CD4-positive, CD25-positive, alpha-beta regulatory T cell (primary cell): ENCODE measurements at regions not wholly inside any gene's neighbourhood (a gene's known extent, or its start where the extent isn't known, plus 50 kb on each side); places are given as distances from the start of the nearest gene placed in this dataset.
"Not testable (repeated sequence)": the region's sequence is repeated elsewhere in the genome, so short reads cannot be mapped to it uniquely, and the experiment has no call there.

Source experiments
- ATAC-seq, 2 donors: fragments of 150-1000 bp; cut with Tn5 transposase; one replicate each; pipeline ENCODE4 v1.10.0; 2021; ENCODE audit warnings: low read depth in 2 of 2, moderate number of reproducible peaks in 2 of 2, moderate library complexity in 1 of 2
- DNase-seq, 3 donors: peaks; one replicate each; pipeline versions ENCODE4 v3.0.0 to v3.0.0-alpha.2; 2012 to 2022; ENCODE audit warnings: mixed read lengths in 1 of 3
- H3K27ac ChIP-seq: one replicate; pipeline ENCODE4 v1.7.0; 2013; ENCODE audit warnings: mild to moderate bottlenecking, low read length; ENCODE audit not compliant: insufficient read depth, poor library complexity, severe bottlenecking
- H3K27me3 ChIP-seq: one replicate; pipeline ENCODE4 v1.7.0; 2013; ENCODE audit warnings: low read length; ENCODE audit not compliant: control insufficient read depth, insufficient read depth
- H3K36me3 ChIP-seq: one replicate; pipeline ENCODE4 v1.7.0; 2013; ENCODE audit warnings: mild to moderate bottlenecking, low read length, moderate library complexity; ENCODE audit not compliant: control insufficient read depth, insufficient read depth
- H3K4me1 ChIP-seq: 2 replicates; pipeline ENCODE4 v1.7.0; 2013; ENCODE audit warnings: mild to moderate bottlenecking, low read length; ENCODE audit not compliant: insufficient read depth, control insufficient read depth, poor library complexity, severe bottlenecking
- H3K4me3 ChIP-seq: one replicate; pipeline ENCODE4 v1.7.0; 2013; ENCODE audit warnings: low read depth, mild to moderate bottlenecking, low read length, moderate library complexity
- H3K9me3 ChIP-seq, 2 experiments: 1 replicate in 1 of 2; 2 replicates in 1 of 2; pipeline ENCODE4 v1.7.0; 2013; ENCODE audit warnings: low read length in 2 of 2, mild to moderate bottlenecking in 1 of 2, moderate library complexity in 1 of 2; ENCODE audit not compliant: control insufficient read depth in 2 of 2
- H3K27ac Mint-ChIP-seq, 3 donors: one replicate each; pipeline ENCODE4 v1.8.0; 2020 to 2022; ENCODE audit warnings: mild to moderate bottlenecking in 3 of 3, mixed read lengths in 3 of 3, moderate library complexity in 2 of 3
- H3K27me3 Mint-ChIP-seq: one replicate; pipeline ENCODE4 v1.8.0; 2022; ENCODE audit warnings: mild to moderate bottlenecking, mixed read lengths
- H3K36me3 Mint-ChIP-seq: one replicate; pipeline ENCODE4 v1.8.0; 2020; ENCODE audit warnings: mixed read lengths
- H3K4me1 Mint-ChIP-seq, 4 donors: one replicate each; pipeline ENCODE4 v1.8.0; 2020 to 2022; ENCODE audit warnings: mixed read lengths in 4 of 4, mild to moderate bottlenecking in 1 of 4
- H3K4me3 Mint-ChIP-seq, 4 donors: one replicate each; pipeline ENCODE4 v1.8.0; 2020 to 2022; ENCODE audit warnings: mild to moderate bottlenecking in 4 of 4, mixed read lengths in 4 of 4, moderate library complexity in 3 of 4
- H3K9me3 Mint-ChIP-seq, 7 donors: one replicate each; pipeline ENCODE4 v1.8.0; 2020 to 2022; ENCODE audit warnings: mixed read lengths in 7 of 7, mild to moderate bottlenecking in 3 of 7, moderate library complexity in 2 of 7

DNA sequence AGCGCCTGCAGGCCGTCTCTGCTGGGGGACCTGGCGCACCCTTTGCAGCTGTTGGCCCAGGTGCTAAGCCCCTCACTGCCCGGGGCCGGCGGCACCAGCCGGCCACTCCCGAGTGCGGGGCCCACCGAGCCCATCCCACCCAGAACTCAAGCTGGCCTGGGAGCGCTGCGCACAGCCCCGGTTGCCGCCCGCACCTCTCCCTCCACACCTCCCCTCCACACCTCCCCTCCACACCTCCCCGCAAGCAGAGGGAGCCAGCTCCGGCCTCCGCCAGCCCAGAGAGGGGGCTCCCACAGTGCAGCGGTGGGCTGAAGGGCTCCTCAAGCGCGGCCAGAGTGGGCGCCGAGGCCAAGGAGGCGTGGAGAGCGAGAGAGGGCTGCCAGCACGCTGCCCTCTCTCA, 177.8 kb upstream of the KAZN start:
- Histone ChIP-seq H3K4me1 (no peaks in the 10 kb centered on the region), H3K9me3 (no peaks in the 10 kb centered on the region), H3K4me3 (no peak overlapping the region), H3K27ac (no peak overlapping the region), H3K27me3 (no peaks in the 10 kb centered on the region), H3K36me3 (no peaks in the 10 kb centered on the region)
- H3K36me3 Mint-ChIP-seq = no peaks in the 10 kb centered on the region
- peaks cover 0 to 2% (median 0%) of the 10 kb centered on the region in 7 donors for H3K9me3 Mint-ChIP-seq
- H3K4me1 Mint-ChIP-seq = no peaks in the 10 kb centered on the region
- no peak overlapping the region for H3K4me3 Mint-ChIP-seq
- DNase-seq (no peak), ATAC-seq (no peak)
- no peak overlapping the region for H3K27ac Mint-ChIP-seq
- H3K27me3 Mint-ChIP-seq = no peaks in the 10 kb centered on the region

DNA sequence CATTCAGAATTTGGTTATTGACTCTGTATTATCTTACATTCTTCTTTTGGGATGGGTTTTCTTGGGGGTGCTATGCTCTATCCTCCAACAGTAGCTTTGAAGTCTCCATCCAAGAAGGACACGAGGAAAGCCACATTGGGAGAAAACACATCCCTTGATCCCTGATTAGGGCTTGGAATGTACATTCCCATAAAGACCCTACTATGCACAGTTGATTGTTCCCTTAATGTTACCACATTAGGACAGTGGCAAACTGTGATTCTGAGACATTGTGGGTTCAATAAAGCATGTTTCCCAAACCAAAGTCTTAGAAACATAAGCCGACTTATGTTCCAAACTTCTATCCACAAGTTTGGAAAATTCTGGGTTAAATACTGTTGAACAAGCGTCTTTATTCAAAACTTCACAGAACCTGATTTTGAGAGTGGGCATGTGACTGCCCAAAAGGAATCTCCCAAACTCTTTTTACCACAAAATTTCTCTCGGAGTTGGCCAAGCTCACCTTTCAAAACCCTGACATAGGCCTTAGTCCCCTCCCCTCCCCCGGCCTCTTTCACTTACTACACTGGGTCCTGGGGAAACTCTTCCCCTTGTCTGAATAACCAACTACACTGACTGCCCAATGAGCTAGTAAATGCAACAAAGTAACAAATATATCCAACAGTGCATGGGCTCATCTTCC, 177.0 kb upstream of the KAZN start:
- H3K27ac Mint-ChIP-seq = no peak overlapping the region
- no peak for DNase-seq
- ATAC-seq = no peak

DNA sequence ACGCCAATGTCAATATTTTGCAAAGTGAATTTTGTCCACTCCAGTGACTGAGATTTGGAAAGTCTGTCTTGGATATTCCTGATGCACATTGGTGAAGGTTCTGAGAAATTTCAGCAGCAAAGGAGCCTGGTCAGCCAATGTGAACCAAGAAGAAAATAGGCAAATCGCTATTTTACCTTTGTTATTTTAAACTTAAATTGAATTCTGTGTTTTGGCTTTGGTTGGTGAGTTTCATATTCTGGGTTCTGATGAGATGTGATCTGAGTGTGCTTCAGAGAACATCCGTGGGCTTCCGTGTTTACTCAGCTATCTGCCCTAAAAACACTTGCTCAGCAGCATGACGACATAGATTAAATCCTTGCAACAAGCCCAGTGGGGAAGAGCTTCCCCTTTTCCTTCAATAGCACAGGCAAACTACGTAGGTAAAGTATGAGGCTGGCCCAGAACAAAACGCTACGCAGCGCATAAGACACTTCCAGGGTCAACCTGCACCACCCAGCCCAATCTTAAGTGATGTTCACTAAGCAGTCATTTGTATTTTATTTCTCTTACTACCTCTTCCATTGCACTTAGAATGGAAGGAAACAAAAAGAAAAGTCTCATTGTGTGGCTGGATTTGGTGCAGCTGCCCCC, 176.4 kb upstream of the KAZN start:
- no peaks in the 10 kb centered on the region for H3K27me3 Mint-ChIP-seq
- H3K4me3 ChIP-seq = no peak overlapping the region
- ATAC-seq (no peak), DNase-seq (no peak)
- H3K9me3 Mint-ChIP-seq = peaks cover 0 to 2% (median 0%) of the 10 kb centered on the region in 7 donors
- H3K9me3 ChIP-seq = no peaks in the 10 kb centered on the region
- no peak overlapping the region for H3K4me3 Mint-ChIP-seq
- no peaks in the 10 kb centered on the region for H3K27me3 ChIP-seq
- H3K4me1 ChIP-seq = no peaks in the 10 kb centered on the region
- H3K36me3 ChIP-seq = no peaks in the 10 kb centered on the region
- H3K4me1 Mint-ChIP-seq = no peaks in the 10 kb centered on the region
- H3K27ac ChIP-seq = no peak overlapping the region
- no peak overlapping the region for H3K27ac Mint-ChIP-seq
- no peaks in the 10 kb centered on the region for H3K36me3 Mint-ChIP-seq

More for the DNA sequence above, 177.0 kb upstream of the KAZN start:
- no peaks in the 10 kb centered on the region for H3K27me3 Mint-ChIP-seq
- H3K4me3 Mint-ChIP-seq = no peak overlapping the region
- Histone ChIP-seq H3K4me1 (no peaks in the 10 kb centered on the region), H3K9me3 (no peaks in the 10 kb centered on the region), H3K27ac (no peak overlapping the region), H3K27me3 (no peaks in the 10 kb centered on the region), H3K4me3 (no peak overlapping the region), H3K36me3 (no peaks in the 10 kb centered on the region)
- H3K9me3 Mint-ChIP-seq = peaks cover 0 to 2% (median 0%) of the 10 kb centered on the region in 7 donors
- H3K36me3 Mint-ChIP-seq = no peaks in the 10 kb centered on the region
- no peaks in the 10 kb centered on the region for H3K4me1 Mint-ChIP-seq

DNA sequence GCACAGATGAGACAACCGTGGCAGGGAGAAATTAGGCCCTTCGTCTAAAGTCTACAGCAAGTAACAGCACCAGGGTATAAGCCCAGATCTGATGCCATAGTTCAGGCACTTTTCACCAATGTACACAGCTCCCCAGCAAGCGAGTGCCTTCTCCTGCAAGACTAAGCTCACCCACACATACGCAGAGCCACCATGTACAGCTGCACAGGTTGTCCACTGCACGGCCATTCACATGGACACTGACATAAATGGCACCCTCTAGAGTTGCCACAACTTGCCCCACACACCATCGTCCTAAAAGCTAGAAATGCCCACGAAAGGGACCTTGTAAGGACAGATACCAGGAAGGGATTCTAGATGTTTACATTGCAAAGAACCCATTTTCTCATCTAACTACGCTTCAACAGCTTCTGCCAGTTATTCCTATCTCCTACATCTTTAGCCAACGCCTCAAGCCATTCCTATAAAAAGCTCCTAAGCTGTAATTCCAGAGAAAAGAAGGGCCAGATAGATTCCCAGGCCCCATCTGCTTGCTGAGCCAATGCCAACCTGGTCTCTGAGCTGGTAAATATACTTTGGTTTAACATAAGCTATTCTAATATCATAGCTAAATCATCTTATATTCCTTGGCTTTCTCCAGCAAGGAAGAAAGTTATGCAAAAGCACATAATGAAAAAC, 174.0 kb upstream of the KAZN start:
- Histone ChIP-seq H3K27me3 (no peaks in the 10 kb centered on the region), H3K4me1 (no peaks in the 10 kb centered on the region), H3K4me3 (no peak overlapping the region), H3K27ac (no peak overlapping the region), H3K9me3 (no peaks in the 10 kb centered on the region), H3K36me3 (no peaks in the 10 kb centered on the region)
- DNase-seq (no peak), ATAC-seq (no peak)
- H3K9me3 Mint-ChIP-seq = peaks cover 0 to 5% (median 0%) of the 10 kb centered on the region in 7 donors
- H3K4me3 Mint-ChIP-seq = no peak overlapping the region
- H3K27me3 Mint-ChIP-seq = no peaks in the 10 kb centered on the region
- H3K4me1 Mint-ChIP-seq = no peaks in the 10 kb centered on the region
- H3K36me3 Mint-ChIP-seq = no peaks in the 10 kb centered on the region
- H3K27ac Mint-ChIP-seq = no peak overlapping the region

DNA sequence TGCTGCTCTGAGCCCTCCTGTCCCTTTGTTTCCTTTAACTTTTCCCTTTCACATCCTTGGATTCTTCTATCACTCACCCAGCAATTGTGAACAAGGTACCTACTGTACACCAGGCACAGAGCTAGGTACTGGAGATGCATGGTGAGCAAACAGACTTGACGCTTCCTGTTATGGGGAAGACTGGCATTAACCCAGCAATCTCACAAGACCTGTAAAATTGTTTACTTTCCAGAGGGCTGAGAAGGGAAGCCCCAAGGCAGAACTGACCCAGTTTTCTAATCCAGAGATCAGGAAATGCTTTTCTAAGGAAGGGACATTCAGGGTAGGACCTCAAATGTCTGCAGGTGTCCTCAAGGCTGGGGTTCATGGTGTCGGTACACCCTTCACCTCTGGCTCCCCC, 171.6 kb upstream of the KAZN start:
- Histone ChIP-seq H3K4me1 (no peaks in the 10 kb centered on the region), H3K27ac (no peak overlapping the region), H3K27me3 (no peaks in the 10 kb centered on the region), H3K9me3 (no peaks in the 10 kb centered on the region), H3K36me3 (no peaks in the 10 kb centered on the region), H3K4me3 (no peak overlapping the region)
- no peak overlapping the region for H3K4me3 Mint-ChIP-seq
- H3K9me3 Mint-ChIP-seq = peaks cover 0 to 3% (median 0%) of the 10 kb centered on the region in 7 donors
- H3K27me3 Mint-ChIP-seq = no peaks in the 10 kb centered on the region
- H3K27ac Mint-ChIP-seq = no peak overlapping the region
- no peak for ATAC-seq
- H3K36me3 Mint-ChIP-seq = no peaks in the 10 kb centered on the region
- no peaks in the 10 kb centered on the region for H3K4me1 Mint-ChIP-seq
- DNase-seq = no peak

DNA sequence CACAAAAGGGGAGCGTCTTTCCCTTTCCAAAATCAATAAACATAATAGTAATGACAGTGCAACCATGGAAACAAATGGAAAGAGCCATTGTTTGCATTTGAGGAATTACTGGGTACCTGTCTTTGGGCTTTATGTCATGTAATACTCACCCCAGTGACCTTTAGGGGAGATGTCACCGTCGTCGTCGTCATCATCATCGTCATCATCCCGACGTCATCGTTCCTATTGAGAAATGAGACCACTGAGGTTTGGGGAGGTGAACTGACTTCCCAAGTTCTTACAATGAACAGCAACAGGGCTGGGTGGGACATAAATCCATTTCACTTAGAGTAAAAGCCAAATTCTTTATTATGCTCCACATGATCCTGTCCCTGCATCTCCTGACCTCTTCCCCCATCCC, 168.9 kb upstream of the KAZN start:
- no peaks in the 10 kb centered on the region for H3K4me1 Mint-ChIP-seq
- H3K4me3 ChIP-seq = no peak overlapping the region
- no peak for DNase-seq

DNA sequence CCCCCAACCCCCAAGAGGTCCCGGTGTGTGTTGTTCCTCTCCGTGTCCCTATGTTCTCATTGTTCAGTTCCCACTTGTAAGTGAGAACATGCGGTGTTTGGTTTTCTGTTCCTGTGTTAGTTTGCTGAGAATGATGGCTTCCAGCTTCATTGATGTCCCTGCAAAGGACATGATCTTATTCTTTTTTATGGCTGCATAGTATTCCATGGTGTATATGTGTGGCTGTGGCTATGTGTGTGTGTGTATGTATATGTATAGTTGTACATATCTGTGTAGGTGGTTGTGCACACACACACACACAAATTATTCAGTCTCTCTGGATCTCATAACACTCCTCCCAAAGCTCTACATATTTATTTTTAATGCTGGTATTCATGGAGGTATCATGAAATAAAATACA, 165.8 kb upstream of the KAZN start:
- H3K36me3 Mint-ChIP-seq, H3K4me1 Mint-ChIP-seq, H3K27ac ChIP-seq, DNase-seq, H3K27me3 Mint-ChIP-seq, ATAC-seq, H3K4me3 ChIP-seq, H3K9me3 ChIP-seq, H3K4me3 Mint-ChIP-seq, H3K27me3 ChIP-seq, H3K4me1 ChIP-seq, H3K36me3 ChIP-seq, H3K9me3 Mint-ChIP-seq: not testable (repeated sequence)
- H3K27ac Mint-ChIP-seq = peak overlapping the region in 1 of 3 donors; percentile 69

More for the DNA sequence above, 168.9 kb upstream of the KAZN start:
- Histone ChIP-seq H3K27me3 (no peaks in the 10 kb centered on the region), H3K27ac (no peak overlapping the region), H3K36me3 (no peaks in the 10 kb centered on the region), H3K4me1 (no peaks in the 10 kb centered on the region), H3K9me3 (no peaks in the 10 kb centered on the region)
- no peak for ATAC-seq
- H3K27ac Mint-ChIP-seq = no peak overlapping the region
- H3K9me3 Mint-ChIP-seq = peaks cover 0 to 6% (median 2%) of the 10 kb centered on the region in 7 donors
- no peaks in the 10 kb centered on the region for H3K27me3 Mint-ChIP-seq
- no peaks in the 10 kb centered on the region for H3K36me3 Mint-ChIP-seq
- no peak overlapping the region for H3K4me3 Mint-ChIP-seq
